Esophagus muscularis mucosa (tissue), 4 donors: ENCODE measurements at regions not wholly inside any gene's neighbourhood (a gene's known extent, or its start where the extent isn't known, plus 50 kb on each side); places are given as distances from the start of the nearest gene placed in this dataset.

ENCODE experiments used
- DNase-seq: peaks from one replicate; pipeline ENCODE4 v3.0.0-alpha.2; 2017; ENCODE audit errors: extremely low spot score
- H3K27ac ChIP-seq, 4 donors: fragments of 200-600 bp; sonication (generic); replicated peaks in 1 of 4; 1 replicate in 3 of 4; 2 replicates in 1 of 4; pipeline ENCODE4 v1.5.1; 2016 to 2019; ENCODE audit warnings: mild to moderate bottlenecking in 1 of 4
- H3K27me3 ChIP-seq, 4 donors: fragments of 200-600 bp; sonication (generic); one replicate each; pipeline versions ENCODE4 v1.5.1 to v1.6.0; 2016 to 2019
- H3K36me3 ChIP-seq, 4 donors: fragments of 200-600 bp; sonication (generic); one replicate each; pipeline ENCODE4 v1.5.1; 2016 to 2019
- H3K4me1 ChIP-seq, 4 donors: fragments of 200-600 bp; sonication (generic); one replicate each; pipeline ENCODE4 v1.5.1; 2016 to 2019
- H3K4me3 ChIP-seq, 4 donors: fragments of 200-600 bp; sonication (generic); 1 replicate in 2 of 4; 2 replicates in 2 of 4; pipeline ENCODE4 v1.5.1; 2016 to 2019; ENCODE audit warnings: mild to moderate bottlenecking in 4 of 4, moderate library complexity in 1 of 4
- H3K9me3 ChIP-seq, 4 donors: fragments of 200-600 bp; sonication (generic); 1 replicate in 3 of 4; 2 replicates in 1 of 4; pipeline ENCODE4 v1.5.1; 2016 to 2019
- CTCF ChIP-seq, 3 experiments: fragments of 200-600 bp in 2 of 3; fragments of 450-650 bp in 1 of 3; sonication (generic) in 2 of 3; IDR thresholded peaks; one replicate each; pipeline ENCODE4 v1.5.1; 2017 to 2019; ENCODE audit warnings: antibody characterized with exemption in 3 of 3, mild to moderate bottlenecking in 2 of 3, moderate library complexity in 1 of 3
- EP300 ChIP-seq: sonication (generic); formaldehyde crosslinking; IDR thresholded peaks from one replicate; pipeline ENCODE4 v1.6.1; 2017; ENCODE audit warnings: antibody characterized with exemption
- POLR2A ChIP-seq: fragments of 450-650 bp; IDR thresholded peaks from one replicate; pipeline ENCODE4 v1.6.1; 2017; ENCODE audit warnings: antibody characterized with exemption, moderate library complexity, mild to moderate bottlenecking, low read depth
- POLR2AphosphoS5 ChIP-seq, 2 donors: sonication (generic); formaldehyde crosslinking; IDR thresholded peaks; one replicate each; pipeline ENCODE4 v1.6.1; 2017; ENCODE audit warnings: antibody characterized with exemption in 2 of 2
- WGBS: methylation state at CpG from one replicate; pipeline ENCODE4 v1.1.5; 2018; 5-methylcytosine and 5-hydroxymethylcytosine counted together
- intact Hi-C: fragments of 100-400 bp; cut with DNase I; formaldehyde crosslinking; loops from one replicate; pipeline ENCODE4 v1.15.1; 2023

- Histone ChIP-seq H3K9me3 (no peaks in the 10 kb centered on the region), H3K27ac (no peak overlapping the region), H3K27me3 (no peaks in the 10 kb centered on the region), H3K4me1 (peaks cover 0 to 12% (median 8%) of the 10 kb centered on the region in 4 donors), H3K36me3 (no peaks in the 10 kb centered on the region), H3K4me3 (no peak overlapping the region)
- TF ChIP-seq POLR2A (no peak), CTCF (IDR thresholded peaks at IDR 0.05) (no peak), POLR2AphosphoS5 (IDR thresholded peaks at IDR 0.05) (no peak), EP300 (no peak)
- DNase-seq, result no peak
- 91% methylated on average over 3 of the region's 4 CpGs for WGBS
- intact Hi-C loops, result no loop called here
Observed at GRCh38 chr4:176545872-176546271, 226.1 kb downstream of the SPCS3 start.

- peaks cover 0 to 12% (median 8%) of the 10 kb centered on the region in 4 donors for H3K4me1 ChIP-seq
- TF ChIP-seq POLR2AphosphoS5 (IDR thresholded peaks at IDR 0.05) (no peak), CTCF (IDR thresholded peaks at IDR 0.05) (no peak), POLR2A (no peak), EP300 (no peak)
- no peak overlapping the region for H3K27ac ChIP-seq
- WGBS, result 70% methylated on average over 3 of the region's 3 CpGs
- no peaks in the 10 kb centered on the region for H3K9me3 ChIP-seq
- no peaks in the 10 kb centered on the region for H3K27me3 ChIP-seq
- DNase-seq, result no peak
- H3K36me3 ChIP-seq, result no peaks in the 10 kb centered on the region
- intact Hi-C loops, result no loop called here
- H3K4me3 ChIP-seq, result no peak overlapping the region
Observed at GRCh38 chr4:176546975-176547374, 227.2 kb downstream of the SPCS3 start.

- WGBS, result 73% methylated on average over 4 of the region's 4 CpGs
- TF ChIP-seq POLR2AphosphoS5 (IDR thresholded peaks at IDR 0.05), result no peak
- no peak for TF ChIP-seq EP300
- no peak for TF ChIP-seq POLR2A
- TF ChIP-seq CTCF (IDR thresholded peaks at IDR 0.05), result no peak
- Histone ChIP-seq H3K9me3 (no peaks in the 10 kb centered on the region), H3K27me3 (no peaks in the 10 kb centered on the region), H3K36me3 (no peaks in the 10 kb centered on the region), H3K4me3 (no peak overlapping the region), H3K4me1 (peaks cover 0 to 12% (median 8%) of the 10 kb centered on the region in 4 donors), H3K27ac (no peak overlapping the region)
- intact Hi-C loops, result no loop called here
- no peak for DNase-seq
Observed at GRCh38 chr4:176548571-176548970, 228.8 kb downstream of the SPCS3 start.

- H3K4me1 ChIP-seq, result peaks cover 0 to 12% (median 8%) of the 10 kb centered on the region in 4 donors
- intact Hi-C loops, result no loop called here
- H3K27ac ChIP-seq, result no peak overlapping the region
- H3K4me3 ChIP-seq, result no peak overlapping the region
- no peaks in the 10 kb centered on the region for H3K9me3 ChIP-seq
- 57% methylated on average over 4 of the region's 4 CpGs for WGBS
- DNase-seq, result no peak
- H3K36me3 ChIP-seq, result no peaks in the 10 kb centered on the region
- H3K27me3 ChIP-seq, result no peaks in the 10 kb centered on the region
- no peak for TF ChIP-seq POLR2AphosphoS5 (IDR thresholded peaks at IDR 0.05)
- TF ChIP-seq CTCF (IDR thresholded peaks at IDR 0.05), result no peak
- TF ChIP-seq POLR2A, result no peak
- no peak for TF ChIP-seq EP300
Observed at GRCh38 chr4:176549161-176549865, 229.5 kb downstream of the SPCS3 start.

GRCh38 chr4:176558661-176559060 lies 234.1 kb downstream of the VEGFC start:
- no peak overlapping the region for H3K27ac ChIP-seq
- intact Hi-C loops, result no loop called here
- TF ChIP-seq POLR2A, result no peak
- no peak for TF ChIP-seq EP300
- no peak for TF ChIP-seq POLR2AphosphoS5 (IDR thresholded peaks at IDR 0.05)
- TF ChIP-seq CTCF (IDR thresholded peaks at IDR 0.05), result no peak
- no peak overlapping the region for H3K4me3 ChIP-seq
- H3K27me3 ChIP-seq, result no peaks in the 10 kb centered on the region
- WGBS, result 49% methylated on average over 5 of the region's 5 CpGs
- no peaks in the 10 kb centered on the region for H3K36me3 ChIP-seq
- no peaks in the 10 kb centered on the region for H3K9me3 ChIP-seq
- DNase-seq, result no peak
- no peaks in the 10 kb centered on the region for H3K4me1 ChIP-seq
